GM19467 (cell line): ENCODE measurements at regions not wholly inside any gene's neighbourhood (a gene's known extent, or its start where the extent isn't known, plus 50 kb on each side); places are given as distances from the start of the nearest gene placed in this dataset.
"Not testable (repeated sequence)": the region's sequence is repeated elsewhere in the genome, so short reads cannot be mapped to it uniquely, and the experiment has no call there.

Source experiments
- ATAC-seq: cut with Tn5 transposase; IDR thresholded peaks from one replicate; pipeline ENCODE4 v1.9.1; 2021; ENCODE audit warnings: mild to moderate bottlenecking, moderate library complexity; ENCODE audit not compliant: unreplicated experiment

DNA sequence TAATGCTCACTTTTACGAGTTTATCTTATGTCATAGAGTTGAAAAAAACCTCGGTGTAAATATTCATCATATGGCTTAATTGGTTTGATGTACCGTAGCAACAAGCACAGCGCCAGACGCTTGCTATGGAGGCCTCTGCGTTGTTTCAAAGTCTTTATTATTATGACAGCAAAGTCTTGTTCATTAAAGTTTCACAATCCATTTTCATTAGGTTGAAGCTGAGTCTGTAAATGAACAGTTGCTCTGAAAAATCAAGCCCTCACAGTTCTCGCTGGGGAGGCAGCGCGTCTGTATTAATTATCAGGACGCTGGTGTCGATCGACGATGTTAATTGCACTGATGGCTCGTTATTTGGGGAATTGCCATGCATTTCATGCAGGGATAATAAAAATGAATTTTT, 185.6 kb downstream of the INSC start:
- no peak for ATAC-seq

DNA sequence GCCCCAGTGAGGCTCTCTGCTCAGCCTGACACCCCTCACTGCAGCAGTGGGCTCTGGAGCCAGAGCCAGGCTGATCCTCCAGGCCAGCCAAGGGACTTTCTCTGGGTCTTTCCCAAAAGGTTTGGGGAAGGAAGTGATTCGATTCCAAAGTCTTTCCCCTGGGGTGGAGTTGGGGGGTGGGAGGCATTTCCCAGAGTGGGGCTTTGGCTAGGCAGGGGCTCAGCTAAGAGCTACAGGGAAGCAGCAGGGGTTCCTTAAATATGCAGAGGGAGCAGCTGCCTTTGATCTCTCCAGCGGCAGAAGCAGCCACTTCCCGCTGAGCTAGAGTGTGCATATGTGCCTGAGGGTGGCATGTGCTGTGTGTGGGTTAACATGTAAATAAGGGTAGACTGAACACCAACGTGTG, 192.9 kb downstream of the INSC start:
- ATAC-seq, result no peak

DNA sequence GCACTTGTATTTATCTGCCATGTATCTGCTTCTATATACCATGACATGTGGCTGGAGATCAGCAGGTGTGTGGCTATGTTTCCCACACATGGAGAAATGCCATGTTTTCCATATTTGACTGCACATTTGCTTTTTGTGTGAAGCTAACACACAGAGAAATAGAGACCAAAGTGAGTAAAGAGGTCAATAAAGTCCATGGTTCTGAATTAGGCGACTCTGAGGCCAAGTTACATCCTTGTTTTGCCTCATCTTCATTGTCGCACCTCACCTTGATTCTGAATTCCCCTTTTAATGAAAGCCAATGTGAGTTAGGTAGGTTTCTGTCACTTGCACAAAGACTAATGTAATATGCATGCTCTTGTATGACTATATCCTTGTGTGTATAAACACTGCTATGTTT, 194.1 kb downstream of the INSC start:
- ATAC-seq, result no peak

DNA sequence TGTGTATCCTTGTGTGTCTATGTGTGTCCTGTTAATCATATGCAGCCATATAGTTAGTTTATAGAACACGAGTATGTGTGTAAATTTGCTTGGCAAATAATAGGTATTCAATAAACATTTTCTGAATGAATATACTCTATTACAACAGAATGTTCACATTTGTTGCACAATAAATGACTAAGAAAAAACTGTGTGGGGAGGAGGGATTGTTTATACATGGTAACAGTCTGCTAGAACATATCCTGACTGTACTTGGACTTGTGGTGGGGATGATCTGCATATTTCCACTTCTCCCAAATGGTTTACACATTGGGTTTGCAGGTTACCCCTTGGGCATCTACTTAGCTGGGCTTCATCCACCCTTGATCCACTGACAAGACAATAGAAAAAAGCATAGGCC, 194.6 kb downstream of the INSC start:
- no peak for ATAC-seq

DNA sequence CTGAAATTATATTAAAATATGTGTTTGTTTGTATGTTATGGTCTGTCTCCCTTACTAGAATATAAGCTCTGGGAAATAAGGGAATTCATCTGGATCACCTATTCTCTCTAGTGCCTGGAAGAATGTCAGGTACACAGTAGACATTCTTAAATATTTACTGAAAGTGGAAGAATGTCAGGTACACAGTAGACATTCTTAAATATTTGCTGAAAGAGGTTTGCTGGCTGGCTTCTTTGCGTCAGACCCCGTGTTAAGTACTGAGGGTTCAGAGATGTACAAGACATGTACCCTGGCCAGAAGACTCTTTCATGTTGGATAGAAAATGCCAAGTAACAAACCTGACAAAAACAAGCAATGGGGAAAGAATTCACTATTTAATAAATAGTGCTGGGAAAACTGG, 199.1 kb downstream of the INSC start:
- no peak for ATAC-seq

DNA sequence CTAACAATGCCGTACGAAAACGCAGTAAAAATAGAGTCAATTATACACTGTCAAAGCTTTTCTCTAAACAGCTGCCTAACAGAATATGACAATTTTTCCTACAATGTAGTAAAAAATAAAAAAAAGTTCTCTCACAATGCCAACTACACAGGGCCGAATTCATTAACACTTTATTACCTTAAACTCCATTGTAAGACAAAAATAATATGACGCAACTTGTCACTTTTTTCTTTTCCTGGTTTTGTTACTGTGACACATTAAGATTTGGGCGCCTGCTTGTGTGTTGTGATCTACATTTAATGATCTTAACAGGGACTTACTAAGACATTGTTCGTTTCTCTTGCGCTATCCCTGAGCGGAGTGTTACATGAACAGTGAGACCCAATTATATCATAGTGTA, 204.1 kb downstream of the INSC start:
- ATAC-seq, result no peak

DNA sequence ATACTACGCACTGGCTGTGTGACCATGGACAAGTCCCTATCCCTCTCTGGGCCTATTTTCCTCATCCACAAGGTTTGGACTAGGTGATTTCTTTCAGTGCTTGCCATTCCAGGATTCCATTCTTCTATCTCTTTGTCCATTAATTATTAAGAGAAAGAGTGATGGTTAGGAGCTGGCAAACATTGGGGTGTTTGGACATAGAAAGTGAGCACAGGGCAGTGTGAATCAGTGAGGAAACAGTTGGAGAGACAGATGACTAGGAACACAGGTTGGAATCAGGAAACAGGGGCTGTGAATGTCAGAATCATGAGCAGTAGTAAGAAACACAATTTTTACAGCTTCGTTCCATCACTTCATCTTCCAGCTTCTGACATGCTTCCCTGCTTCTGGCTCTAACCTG, 211.8 kb downstream of the INSC start:
- no peak for ATAC-seq

DNA sequence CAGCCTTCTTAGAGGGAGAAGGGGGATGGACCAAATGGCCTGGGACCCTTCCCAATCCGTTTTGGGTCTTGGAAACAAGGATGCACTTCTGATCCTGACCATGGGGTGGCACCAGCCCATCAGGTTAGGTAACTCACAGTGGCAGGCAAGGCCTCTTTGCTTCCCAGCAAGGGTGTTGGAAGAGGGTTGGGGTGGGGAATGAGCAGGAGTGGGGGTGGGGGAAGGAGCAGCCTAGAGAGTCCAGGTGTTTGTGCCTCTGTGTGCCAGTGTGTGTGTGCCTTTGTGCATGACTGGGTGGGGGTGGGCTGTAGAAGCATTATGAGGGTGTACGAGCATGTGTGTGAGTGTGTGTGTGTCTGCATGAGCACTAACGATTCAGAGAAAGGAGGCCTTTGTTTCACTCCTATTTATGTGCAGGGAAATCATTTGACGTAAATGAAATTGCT, 213.1 kb downstream of the INSC start:
- no peak for ATAC-seq

DNA sequence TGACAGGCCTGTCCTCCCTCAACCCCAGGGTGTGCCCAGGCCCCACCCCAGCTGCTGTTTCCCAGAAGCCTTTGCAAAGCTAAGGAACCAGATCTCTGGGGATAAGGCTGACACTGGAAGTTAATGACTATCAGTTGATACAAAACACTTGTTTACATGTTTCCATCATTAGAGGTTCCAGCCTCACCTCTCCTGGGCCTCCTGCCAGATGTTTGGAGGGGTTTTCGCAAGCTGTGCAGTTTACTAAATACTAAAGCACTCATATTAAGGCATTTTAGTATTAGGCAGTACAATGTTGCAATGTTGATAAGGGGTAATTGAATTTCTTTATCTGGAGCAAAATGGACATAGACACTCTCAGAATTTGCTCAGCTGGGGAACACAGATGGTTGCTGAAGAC, 218.7 kb downstream of the INSC start:
- no peak for ATAC-seq

DNA sequence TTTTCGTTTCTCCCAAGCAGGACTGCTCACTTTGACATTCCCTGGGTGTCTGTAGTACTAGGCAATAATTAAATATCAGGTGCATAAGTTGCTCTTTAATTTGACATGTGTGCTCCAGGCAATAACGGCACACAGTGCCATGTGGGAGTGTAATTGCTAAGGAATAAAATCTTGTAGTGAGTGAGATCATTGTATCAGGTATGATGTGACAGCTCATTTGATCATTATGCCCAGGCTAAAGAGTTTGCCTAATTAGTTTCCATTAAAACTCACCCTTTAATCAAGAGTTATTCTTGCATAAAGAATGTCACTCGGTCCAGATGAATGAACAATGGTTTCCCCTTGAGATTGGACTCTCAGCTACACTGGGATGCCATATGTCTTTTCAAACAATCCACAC, 220.0 kb downstream of the INSC start:
- no peak for ATAC-seq

DNA sequence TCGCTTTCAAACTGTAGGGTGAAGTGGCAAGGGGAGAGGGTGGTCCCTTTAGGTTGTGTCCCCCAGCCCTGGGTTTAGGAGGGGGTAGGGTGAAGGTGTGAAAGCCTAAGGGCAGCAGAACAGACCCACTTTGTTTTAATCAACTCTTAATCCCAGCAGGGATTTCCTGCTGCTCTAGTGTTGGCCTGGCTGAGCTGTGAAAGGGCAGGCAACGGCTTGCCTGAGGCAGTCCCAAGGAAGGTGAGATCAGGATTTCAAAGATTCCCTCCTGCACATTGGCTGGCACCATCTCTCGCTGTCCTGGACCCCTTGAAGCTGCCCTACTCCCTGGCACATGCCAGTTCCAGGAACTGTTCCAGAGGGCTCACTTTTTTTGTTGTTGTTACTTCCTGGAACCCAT, 221.3 kb downstream of the INSC start:
- ATAC-seq, result no peak

DNA sequence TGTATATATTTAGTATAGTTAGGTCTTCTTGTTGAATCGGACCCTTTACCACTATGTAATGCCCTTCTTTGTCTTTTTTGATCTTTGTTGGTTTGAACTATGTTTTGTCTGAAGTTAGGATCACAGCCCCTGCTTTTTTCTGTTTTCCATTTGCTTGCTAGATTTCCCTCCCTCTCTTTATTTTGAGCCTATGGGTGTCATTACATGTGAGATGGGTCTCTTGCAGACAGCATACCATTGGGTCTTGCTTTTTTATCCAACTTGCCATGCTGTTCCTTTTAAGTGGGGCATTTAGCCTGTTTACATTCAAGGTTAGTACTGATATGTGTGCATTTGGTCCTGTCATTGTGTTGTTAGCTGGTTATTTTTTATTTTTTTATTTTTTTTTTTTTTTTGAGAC, 224.6 kb downstream of the INSC start:
- ATAC-seq, result no peak

DNA sequence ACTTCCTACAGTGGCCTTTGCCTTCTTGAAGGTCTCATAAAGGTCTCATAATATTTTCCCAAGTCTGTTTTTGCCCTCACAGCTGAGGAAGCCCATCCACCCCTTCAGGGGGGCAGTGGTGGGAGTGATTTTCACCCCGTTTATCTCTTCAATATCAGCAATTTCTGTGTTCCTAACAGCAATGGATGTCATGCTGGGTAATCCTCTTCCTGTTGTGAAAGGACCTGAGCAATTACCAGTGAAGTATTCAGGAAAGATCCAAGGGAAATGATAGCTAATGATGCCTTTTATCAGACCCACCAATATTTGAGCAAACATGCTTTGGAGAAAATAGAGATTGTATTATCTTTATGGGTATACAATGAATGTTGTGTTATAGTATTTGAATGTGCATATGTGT, 226.9 kb downstream of the INSC start:
- no peak for ATAC-seq

DNA sequence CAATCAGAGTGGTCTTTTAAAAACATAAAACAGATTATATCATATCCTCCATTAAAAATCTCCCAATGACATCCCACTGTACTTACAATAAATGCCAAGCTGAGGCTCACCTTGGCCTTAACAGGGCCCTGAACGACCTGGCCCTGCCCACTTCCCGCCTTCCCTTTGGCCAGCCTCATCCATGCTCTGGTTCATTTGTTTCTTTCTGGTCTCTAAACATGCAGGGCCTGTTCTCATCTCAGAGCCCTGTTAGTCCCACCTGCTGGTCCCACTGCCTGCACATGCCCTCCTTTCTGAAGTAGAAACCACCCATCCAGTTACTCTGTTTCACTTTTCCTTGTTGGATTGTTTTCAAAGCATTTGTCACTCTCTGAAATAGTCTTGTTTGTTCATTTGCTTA, 227.4 kb downstream of the INSC start:
- ATAC-seq, result no peak

DNA sequence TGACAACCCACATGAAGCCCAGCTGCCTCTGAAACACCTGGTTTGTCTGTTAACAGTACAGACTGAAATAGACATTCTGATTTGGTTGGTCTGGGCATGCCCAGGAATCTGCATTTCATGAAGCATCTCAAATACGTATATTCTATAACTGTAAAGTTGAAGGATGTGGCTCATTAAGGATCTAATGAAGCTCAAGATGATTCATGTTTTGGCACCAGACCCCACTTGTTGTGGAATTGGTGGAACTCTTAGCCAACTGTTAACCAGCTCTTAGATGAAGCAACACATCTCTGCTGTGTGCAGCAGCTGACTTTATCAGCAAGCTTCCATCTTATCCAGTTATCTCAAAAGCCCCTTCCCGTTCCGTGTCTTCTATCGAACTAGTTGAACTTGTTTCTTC, 232.2 kb downstream of the INSC start:
- ATAC-seq, result no peak

DNA sequence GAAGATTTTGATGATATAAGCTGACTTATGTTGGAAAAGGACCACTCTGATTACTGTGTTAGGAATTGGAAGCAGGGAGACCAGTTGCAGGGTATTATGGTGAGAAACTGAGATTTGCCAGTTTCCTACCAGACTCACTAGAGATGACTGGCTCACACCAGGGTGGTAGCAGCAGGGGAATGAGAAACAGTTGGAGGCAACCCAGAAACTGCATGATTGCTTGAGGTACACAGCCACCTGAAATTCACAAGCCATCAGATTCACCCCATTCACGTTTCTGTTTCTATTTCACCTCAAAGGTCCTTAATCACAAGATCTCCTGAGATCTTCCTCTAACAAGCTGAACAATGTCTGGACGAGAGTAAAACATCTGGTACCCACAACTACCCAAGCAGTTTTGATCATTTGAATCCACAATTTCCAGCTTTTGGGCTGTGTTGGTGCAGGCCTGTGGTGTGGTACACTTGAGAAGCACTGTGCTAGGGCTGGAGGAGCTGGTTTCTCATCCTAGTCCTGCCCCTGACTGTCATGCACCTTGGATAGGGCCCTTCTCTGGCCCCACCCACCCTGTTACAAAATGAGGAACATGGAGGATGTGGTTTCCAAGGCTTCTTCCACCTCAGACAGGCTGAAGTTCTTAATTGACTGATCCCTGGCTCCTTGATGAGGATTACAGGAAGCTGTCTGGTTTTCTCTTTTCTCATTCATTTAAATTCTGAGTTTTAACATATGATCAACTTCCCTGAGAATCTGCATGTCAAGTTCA, 233.4 kb downstream of the INSC start:
- ATAC-seq, result no peak

DNA sequence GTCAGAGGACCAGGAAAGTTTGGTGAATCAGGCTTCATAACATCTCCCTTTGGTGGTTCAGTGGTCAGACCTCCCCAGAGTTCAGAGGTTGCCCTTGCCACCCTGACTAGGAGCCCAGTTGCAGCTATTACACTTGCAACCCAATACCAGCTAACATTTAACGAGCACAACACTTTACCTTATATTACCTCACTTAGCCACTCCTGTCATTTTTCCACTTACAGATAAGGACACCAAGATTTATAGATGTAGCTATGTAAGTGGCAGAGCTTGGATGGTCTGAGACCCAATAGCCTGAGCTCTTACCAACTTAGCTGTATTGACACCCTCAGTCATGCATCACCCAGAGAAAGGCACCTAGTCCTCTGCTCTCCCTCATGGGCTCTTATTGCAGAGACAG, 234.7 kb downstream of the INSC start:
- ATAC-seq, result no peak

DNA sequence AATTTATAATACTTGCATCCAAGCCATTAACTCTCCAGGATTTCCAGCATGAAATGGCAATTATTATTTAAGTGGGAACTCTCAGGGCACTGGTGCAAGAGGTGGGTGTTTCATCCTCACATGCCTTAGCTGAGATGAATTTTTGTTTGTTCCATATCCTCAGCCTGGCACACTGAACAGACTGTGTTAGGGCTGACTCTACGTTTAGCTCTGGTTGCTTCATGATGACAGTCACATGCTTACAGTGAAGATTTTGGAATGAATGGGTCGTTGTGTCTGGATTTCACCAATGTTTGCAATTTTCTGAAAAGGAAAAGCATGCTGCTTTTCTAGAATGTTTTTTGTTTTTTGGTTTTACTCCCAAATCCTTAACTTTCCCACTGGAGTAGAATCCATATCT, 246.6 kb downstream of the INSC start:
- no peak for ATAC-seq

DNA sequence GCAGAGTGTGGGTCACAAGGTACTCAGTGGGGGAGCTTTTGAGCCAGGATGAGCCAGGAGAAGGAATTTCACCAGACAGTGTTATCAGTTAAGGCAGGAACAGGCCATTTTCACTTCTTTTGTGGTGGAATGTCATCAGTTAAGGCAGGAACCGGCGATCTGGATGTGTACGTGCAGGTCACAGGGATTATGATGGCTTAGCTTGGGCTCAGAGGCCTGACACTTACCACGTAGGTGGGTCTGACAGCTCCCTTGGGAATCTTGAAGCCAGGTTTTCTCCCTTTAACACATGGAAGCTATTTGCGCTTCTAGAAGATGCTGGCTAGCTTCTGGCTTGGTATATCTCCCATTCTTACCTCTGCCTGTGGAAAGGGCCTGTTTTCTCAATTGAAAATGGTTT, 250.6 kb downstream of the INSC start:
- not testable (repeated sequence) for ATAC-seq

DNA sequence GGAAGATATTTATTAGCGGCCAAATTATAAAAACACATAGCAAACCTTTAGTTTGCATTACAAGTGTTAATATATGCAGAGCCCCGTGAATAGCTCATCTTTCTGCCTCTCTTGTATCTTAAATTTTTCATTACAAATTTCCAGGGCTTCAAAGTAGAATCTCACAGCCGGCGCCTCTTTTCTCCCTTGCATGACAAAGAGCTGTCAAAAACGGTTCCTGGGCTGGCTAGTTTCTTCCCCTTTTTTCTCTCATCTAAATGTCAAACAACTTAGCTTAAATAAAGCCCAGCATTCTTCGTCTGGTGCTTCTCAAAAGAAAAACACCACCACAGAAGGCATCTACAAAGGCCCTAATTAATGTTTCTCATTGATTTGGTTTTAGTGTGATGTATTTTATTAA, 253.0 kb downstream of the INSC start:
- no peak for ATAC-seq

DNA sequence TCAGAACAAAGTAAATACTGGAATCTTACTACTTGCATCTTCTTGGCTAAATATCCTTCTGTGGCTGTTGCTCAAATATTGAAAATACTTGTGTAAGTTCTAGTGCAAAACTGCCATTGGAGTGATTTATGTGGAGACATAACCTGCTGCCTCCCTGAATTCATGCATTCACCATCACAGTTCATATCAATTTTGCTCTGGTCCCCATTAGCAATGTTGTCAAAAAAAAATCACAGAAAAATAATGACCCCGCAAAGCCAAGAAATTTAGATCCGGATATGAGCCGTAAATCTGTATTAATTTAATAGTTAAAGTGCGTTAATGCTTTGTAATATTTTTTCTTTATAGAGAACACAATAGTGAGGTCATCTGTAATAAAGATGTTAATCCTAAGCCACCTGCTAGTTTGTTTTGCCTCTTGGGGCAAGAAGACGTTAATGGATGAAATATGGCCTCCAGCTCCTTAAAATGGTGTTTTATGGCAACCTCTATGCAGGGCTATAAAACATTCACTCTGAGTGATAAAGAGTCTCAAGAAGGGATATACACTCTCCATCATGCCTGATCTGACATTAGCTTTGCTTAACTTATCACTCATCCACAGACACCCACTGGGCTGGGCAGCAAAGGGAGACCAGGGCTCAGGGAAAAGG, 255.9 kb downstream of the INSC start:
- no peak for ATAC-seq

DNA sequence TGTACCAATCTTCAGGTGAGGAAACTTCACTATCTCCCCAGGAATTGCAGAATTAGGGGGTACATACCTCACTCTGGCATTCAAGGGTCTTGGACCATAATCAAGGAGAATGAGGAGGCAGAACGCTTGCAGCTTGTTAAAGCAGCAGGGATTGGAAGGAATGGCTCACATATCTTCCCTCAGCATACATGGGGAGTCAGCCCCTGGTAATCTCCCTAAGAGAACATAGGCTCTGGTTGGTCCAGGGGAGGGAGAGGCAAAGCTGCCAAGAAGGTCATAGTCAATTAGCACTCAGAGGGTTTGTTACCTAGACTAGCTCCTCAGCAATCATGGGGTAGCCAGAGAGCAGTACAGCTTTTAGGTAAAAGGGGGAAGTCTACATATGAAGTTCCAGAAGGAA, 256.8 kb downstream of the INSC start:
- ATAC-seq, result no peak

DNA sequence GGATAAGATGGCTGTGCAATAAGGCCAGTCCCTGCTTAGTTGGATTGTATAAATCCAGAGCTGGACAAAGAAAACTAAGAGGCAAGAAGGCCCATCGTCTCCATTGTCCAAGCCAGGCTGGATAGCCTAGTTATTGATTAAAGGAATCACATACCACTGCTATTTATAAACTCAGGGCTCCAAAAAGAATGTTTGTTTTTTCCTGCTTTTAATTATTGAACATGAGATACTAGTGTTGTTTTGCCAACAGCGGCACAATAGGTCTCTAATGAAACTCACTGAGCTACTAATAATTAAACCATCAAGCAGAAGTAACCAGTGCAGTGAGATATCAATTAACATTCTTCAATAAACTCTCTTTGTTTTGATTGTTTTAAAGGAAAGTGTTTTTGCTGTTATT, 259.7 kb downstream of the INSC start:
- no peak for ATAC-seq
